PC-9 (cell line): ENCODE measurements at regions not wholly inside any gene's neighbourhood (a gene's known extent, or its start where the extent isn't known, plus 50 kb on each side); places are given as distances from the start of the nearest gene placed in this dataset.

Experiments used
- EZH2 ChIP-seq: fragments of 200-600 bp; sonication (generic); IDR thresholded peaks from 2 replicates; pipeline ENCODE4 v1.8.0; 2017; ENCODE audit warnings: antibody characterized with exemption, low read depth
- TF ChIP-seq, protein P1 (sequence below): fragments of 200-600 bp; sonication (generic); conservative IDR thresholded peaks from 2 replicates; pipeline ENCODE4 v1.6.1; 2017; ENCODE audit warnings: mixed run types, antibody characterized with exemption, mild to moderate bottlenecking, moderate library complexity

DNA sequence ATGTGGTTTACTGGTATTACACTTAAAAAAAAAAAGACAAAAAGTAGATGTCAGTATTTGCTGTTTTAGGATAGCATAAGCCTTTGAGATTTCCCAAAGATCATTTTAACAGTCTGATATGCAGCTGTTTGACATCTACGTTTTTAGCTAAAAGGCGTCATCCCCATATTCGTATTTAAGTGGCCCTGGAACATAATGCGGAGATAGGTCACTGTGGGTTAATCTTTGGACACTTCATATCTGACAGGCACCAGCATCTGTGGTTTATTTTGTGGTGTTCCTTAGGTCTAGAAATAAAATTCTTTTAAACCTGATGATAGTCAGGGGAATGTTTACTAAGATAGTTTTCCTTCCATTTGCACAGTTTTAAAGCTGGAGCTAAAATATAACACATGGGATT lies 313.7 kb downstream of the SOX4 start:
- no peak for TF ChIP-seq EZH2
- TF ChIP-seq, protein P1, sequence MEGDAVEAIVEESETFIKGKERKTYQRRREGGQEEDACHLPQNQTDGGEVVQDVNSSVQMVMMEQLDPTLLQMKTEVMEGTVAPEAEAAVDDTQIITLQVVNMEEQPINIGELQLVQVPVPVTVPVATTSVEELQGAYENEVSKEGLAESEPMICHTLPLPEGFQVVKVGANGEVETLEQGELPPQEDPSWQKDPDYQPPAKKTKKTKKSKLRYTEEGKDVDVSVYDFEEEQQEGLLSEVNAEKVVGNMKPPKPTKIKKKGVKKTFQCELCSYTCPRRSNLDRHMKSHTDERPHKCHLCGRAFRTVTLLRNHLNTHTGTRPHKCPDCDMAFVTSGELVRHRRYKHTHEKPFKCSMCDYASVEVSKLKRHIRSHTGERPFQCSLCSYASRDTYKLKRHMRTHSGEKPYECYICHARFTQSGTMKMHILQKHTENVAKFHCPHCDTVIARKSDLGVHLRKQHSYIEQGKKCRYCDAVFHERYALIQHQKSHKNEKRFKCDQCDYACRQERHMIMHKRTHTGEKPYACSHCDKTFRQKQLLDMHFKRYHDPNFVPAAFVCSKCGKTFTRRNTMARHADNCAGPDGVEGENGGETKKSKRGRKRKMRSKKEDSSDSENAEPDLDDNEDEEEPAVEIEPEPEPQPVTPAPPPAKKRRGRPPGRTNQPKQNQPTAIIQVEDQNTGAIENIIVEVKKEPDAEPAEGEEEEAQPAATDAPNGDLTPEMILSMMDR: no peak
